ENCODE measurements at regions not wholly inside any gene's neighbourhood (a gene's known extent, or its start where the extent isn't known, plus 50 kb on each side); places are given as distances from the start of the nearest gene placed in this dataset.

- no peak for DNase-seq (ENCODE audit: low spot score)
- TF ChIP-seq, protein P1, sequence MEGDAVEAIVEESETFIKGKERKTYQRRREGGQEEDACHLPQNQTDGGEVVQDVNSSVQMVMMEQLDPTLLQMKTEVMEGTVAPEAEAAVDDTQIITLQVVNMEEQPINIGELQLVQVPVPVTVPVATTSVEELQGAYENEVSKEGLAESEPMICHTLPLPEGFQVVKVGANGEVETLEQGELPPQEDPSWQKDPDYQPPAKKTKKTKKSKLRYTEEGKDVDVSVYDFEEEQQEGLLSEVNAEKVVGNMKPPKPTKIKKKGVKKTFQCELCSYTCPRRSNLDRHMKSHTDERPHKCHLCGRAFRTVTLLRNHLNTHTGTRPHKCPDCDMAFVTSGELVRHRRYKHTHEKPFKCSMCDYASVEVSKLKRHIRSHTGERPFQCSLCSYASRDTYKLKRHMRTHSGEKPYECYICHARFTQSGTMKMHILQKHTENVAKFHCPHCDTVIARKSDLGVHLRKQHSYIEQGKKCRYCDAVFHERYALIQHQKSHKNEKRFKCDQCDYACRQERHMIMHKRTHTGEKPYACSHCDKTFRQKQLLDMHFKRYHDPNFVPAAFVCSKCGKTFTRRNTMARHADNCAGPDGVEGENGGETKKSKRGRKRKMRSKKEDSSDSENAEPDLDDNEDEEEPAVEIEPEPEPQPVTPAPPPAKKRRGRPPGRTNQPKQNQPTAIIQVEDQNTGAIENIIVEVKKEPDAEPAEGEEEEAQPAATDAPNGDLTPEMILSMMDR (IDR thresholded peaks at IDR 0.05; ENCODE audit: extremely low read depth, insufficient read depth, missing control alignments): no peak
- in situ Hi-C loops (cut with MboI; ENCODE audit: low pct_unique_long_range_greater_than_20kb, low sequenced_read_pairs, unreplicated experiment): no loop called here
These were observed 134.2 kb downstream of the DLL1 start for GRCh38 chr6:170156448-170157375.

- TF ChIP-seq, protein P1 (IDR thresholded peaks at IDR 0.05; ENCODE audit: extremely low read depth, insufficient read depth, missing control alignments): no peak
- in situ Hi-C loops (cut with MboI; ENCODE audit: low pct_unique_long_range_greater_than_20kb, low sequenced_read_pairs, unreplicated experiment): no loop called here
- DNase-seq (ENCODE audit: low spot score): no peak
These were observed 135.2 kb downstream of the DLL1 start for GRCh38 chr6:170155464-170156196.

DNA sequence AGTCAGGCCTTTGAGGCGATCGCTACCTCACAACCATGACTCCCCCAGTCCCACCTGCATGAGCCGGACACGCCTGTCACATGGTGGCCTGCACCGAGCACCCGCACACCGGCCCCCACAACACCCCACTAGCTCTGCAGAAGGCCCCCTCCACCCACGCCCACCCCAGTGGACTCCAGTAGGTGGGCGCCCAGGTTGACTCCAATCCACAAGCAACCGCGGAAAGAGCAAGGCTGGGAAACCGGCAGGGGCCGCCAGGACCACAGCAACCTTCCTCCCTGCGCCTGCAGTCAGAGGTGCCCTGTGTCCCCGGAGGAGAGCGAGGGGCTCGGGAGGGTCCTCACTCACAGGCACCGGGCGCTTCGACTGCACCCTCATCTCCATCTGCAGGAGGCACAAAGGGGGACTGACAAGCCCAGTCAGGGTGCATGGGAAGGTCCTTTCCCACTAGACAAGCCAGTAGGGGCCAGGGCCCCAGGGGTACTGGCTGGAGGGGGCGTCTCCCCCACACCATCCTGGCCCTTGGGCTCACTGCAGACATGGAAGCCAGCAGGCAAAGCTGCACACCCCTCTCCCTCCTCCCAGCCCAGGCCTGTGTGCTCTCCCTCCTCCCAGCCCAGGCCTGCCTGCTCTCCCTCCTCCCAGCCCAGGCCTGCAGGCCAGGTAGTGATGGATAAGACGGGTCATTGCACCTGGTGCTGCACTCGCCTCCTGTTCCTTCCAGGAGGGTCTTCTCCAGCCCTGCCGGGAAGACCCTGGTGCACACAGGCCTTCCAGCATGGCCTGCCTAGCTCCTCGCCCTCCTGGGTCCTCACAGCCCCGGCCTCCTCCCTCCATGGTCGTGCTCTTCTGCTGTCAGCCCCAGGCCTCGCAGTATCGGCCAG lies 137.2 kb downstream of the DLL1 start:
- no peak for DNase-seq (ENCODE audit: low spot score)
- TF ChIP-seq, protein P1 (IDR thresholded peaks at IDR 0.05; ENCODE audit: extremely low read depth, insufficient read depth, missing control alignments): no peak
- in situ Hi-C loops (cut with MboI; ENCODE audit: low pct_unique_long_range_greater_than_20kb, low sequenced_read_pairs, unreplicated experiment): no loop called here

DNA sequence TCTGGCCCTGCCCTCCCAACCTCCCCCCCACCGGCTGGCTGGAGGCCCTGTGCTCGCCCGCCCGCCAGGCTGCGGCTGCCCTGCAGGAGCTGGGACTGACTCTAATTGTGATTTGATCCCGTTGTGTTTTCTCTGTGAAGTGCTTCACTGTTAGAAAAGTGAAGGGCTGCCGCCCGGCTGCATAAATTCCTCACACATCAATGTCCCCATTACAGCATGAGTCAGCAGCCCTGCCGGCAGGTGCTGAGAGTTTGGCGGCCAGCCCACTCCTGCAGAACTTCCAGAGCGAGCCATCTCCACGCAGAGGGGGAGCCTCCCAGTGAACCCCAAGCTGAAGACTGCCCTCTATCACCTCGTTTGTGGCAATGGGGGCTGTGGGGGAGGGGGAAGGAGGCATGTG lies 137.9 kb downstream of the DLL1 start:
- no peak for DNase-seq (ENCODE audit: low spot score)
- TF ChIP-seq, protein P1 (IDR thresholded peaks at IDR 0.05; ENCODE audit: extremely low read depth, insufficient read depth, missing control alignments): no peak
- in situ Hi-C loops (cut with MboI; ENCODE audit: low pct_unique_long_range_greater_than_20kb, low sequenced_read_pairs, unreplicated experiment): no loop called here

DNA sequence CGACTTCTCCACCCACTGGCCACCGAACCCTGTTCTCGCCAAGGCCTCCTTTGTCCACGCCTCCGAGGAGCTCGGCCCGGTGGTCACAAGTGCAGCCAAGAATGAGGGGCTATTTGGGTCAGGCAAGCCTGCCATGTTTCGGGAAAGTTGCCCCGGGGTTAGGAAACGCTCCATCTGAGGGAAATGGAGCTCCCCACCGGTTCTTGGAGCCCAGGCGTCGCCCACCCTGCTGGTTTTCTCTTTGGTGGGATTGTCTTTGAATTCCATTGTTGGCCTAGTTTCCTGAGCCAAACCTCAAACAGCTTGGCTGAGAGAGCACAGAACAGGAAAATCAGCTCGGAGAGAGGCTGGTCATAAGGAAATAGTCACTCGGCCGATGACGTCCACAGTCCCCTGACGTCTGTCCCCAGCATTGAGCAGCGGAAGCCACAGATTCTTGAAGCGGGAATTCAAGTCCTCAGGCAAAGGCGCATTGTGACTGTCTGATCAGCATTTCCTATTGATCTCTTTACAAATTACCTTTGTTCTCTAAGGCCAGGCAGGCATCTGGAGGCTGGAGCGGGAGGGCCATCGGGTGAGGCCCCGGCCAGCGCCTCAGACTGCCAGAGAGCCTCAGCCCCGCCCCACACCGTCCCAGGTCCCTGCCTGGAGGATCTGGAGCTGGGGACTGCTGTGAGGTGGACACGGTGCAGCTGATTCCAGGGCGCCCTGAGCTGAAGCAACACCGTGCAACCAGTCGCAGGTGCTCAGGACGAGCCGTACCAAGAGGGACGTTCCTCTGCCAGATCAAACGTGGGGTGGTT lies 138.6 kb downstream of the DLL1 start:
- no peak for DNase-seq (ENCODE audit: low spot score)
- in situ Hi-C loops (cut with MboI; ENCODE audit: low pct_unique_long_range_greater_than_20kb, low sequenced_read_pairs, unreplicated experiment): no loop called here
- TF ChIP-seq, protein P1 (IDR thresholded peaks at IDR 0.05; ENCODE audit: extremely low read depth, insufficient read depth, missing control alignments): no peak

Measured in GM13977 (cell line).